PC-9 (cell line): ENCODE measurements at regions not wholly inside any gene's neighbourhood (a gene's known extent, or its start where the extent isn't known, plus 50 kb on each side); places are given as distances from the start of the nearest gene placed in this dataset.
A peak's percentile ranks its signal among the peaks of the same experiment; 100 is the strongest.

Experiments used
- BruUV-seq: library from RNA; stranded (reverse); fragments of 400-500 nt; replicated peaks from 2 replicates; lab custom pipeline; 2021; lab: Mats Ljungman, UMichigan
- CTCF ChIA-PET: fragments of 300-600 bp; sonication (Branson Sonifier 250); formaldehyde crosslinking; loops from one replicate; lab custom pipeline; 2022; ENCODE audit warnings: antibody characterized with exemption; lab: Charles Lee
- POLR2A ChIA-PET: fragments of 300-600 bp; sonication (Branson Sonifier 250); formaldehyde crosslinking; loops from one replicate; lab custom pipeline; 2022; ENCODE audit warnings: antibody characterized with exemption; ENCODE audit not compliant: unreplicated experiment; lab: Charles Lee
- DNase-seq, 2 experiments: peaks; one replicate each; pipeline versions ENCODE4 v3.0.0 to v3.0.0-alpha.2; 2015 to 2022; ENCODE audit warnings: mixed read lengths in 1 of 2
- H2AFZ ChIP-seq: fragments of 200-600 bp; sonication (generic); 2 replicates; pipeline ENCODE4 v1.8.1; 2017; ENCODE audit warnings: antibody characterized with exemption
- H3F3A ChIP-seq: fragments of 200-600 bp; sonication (generic); 2 replicates; pipeline ENCODE4 v1.8.1; 2017; ENCODE audit warnings: antibody characterized with exemption, mild to moderate bottlenecking, low read depth; ENCODE audit not compliant: insufficient read depth
- H3K27ac ChIP-seq: fragments of 200-600 bp; sonication (generic); 2 replicates; pipeline ENCODE4 v1.6.1; 2016; ENCODE audit warnings: mixed run types
- H3K27me3 ChIP-seq: fragments of 200-600 bp; sonication (generic); 2 replicates; pipeline ENCODE4 v1.6.1; 2016; ENCODE audit warnings: low read depth, mixed run types; ENCODE audit not compliant: insufficient read depth
- H3K36me3 ChIP-seq: fragments of 200-600 bp; sonication (generic); 2 replicates; pipeline ENCODE4 v1.6.1; 2016; ENCODE audit warnings: low read depth, mixed run types
- H3K4me1 ChIP-seq: fragments of 200-600 bp; sonication (generic); replicated peaks from 2 replicates; pipeline ENCODE4 v1.6.1; 2016; ENCODE audit warnings: mixed run types; ENCODE audit not compliant: insufficient read depth
- H3K4me2 ChIP-seq: fragments of 200-600 bp; sonication (generic); 2 replicates; pipeline ENCODE4 v1.6.1; 2017; ENCODE audit warnings: mixed run types
- H3K4me3 ChIP-seq: fragments of 200-600 bp; sonication (generic); 2 replicates; pipeline ENCODE4 v1.6.1; 2016; ENCODE audit warnings: mixed run types
- H3K79me2 ChIP-seq: fragments of 200-600 bp; sonication (generic); 2 replicates; pipeline ENCODE4 v1.6.1; 2017; ENCODE audit warnings: low read depth, mixed run types
- H3K9me2 ChIP-seq: fragments of 200-600 bp; sonication (generic); 2 replicates; pipeline ENCODE4 v1.8.1; 2017; ENCODE audit warnings: mild to moderate bottlenecking; ENCODE audit not compliant: insufficient read depth
- H3K9me3 ChIP-seq: fragments of 200-600 bp; sonication (generic); 2 replicates; pipeline ENCODE4 v1.8.1; 2016; ENCODE audit warnings: low read depth; ENCODE audit not compliant: insufficient read depth
- H4K20me1 ChIP-seq: fragments of 200-600 bp; sonication (generic); 2 replicates; pipeline ENCODE4 v1.8.1; 2017; ENCODE audit not compliant: insufficient read depth
- CTCF ChIP-seq: fragments of 200-600 bp; sonication (generic); conservative IDR thresholded peaks from 2 replicates; pipeline ENCODE4 v1.6.1; 2017; ENCODE audit warnings: mixed run types, antibody characterized with exemption, mild to moderate bottlenecking, moderate library complexity
- EZH2 ChIP-seq: fragments of 200-600 bp; sonication (generic); IDR thresholded peaks from 2 replicates; pipeline ENCODE4 v1.8.0; 2017; ENCODE audit warnings: antibody characterized with exemption, low read depth
- intact Hi-C: fragments of 100-400 bp; cut with micrococcal nuclease; formaldehyde crosslinking; loops from one replicate; pipeline ENCODE4 v1.10.0; 2022; ENCODE audit not compliant: unreplicated experiment

- TF ChIP-seq CTCF (no peak), EZH2 (no peak)
- no peak overlapping the region for H2AFZ ChIP-seq
- CTCF ChIA-PET, result no interaction called here
- H3K9me2 ChIP-seq, result no peaks in the 10 kb centered on the region
- peak in 1 of 2 experiments; percentile 56 for DNase-seq
- H3K27ac ChIP-seq, result peak overlapping the region; percentile 43
- no peaks in the 10 kb centered on the region for H3K27me3 ChIP-seq
- H3K9me3 ChIP-seq, result no peaks in the 10 kb centered on the region
- peak overlapping the region; percentile 23 for H3K4me2 ChIP-seq
- intact Hi-C loops, result no loop called here
- H4K20me1 ChIP-seq, result no peaks in the 10 kb centered on the region
- H3K4me1 ChIP-seq, result peaks cover 9% of the 10 kb centered on the region; the same call in 1 of the 2 replicates
- H3K4me3 ChIP-seq, result no peak overlapping the region
- no peaks in the 10 kb centered on the region for H3K36me3 ChIP-seq
- no peaks in the 10 kb centered on the region for H3K79me2 ChIP-seq
- no TSS peak for BruUV-seq
- H3F3A ChIP-seq, result no peaks in the 10 kb centered on the region
- POLR2A ChIA-PET, result no interaction called here
Measured at GRCh38 chr11:80958361-80958760, 1517.5 kb upstream of the TENM4 start.

- ChIA-PET POLR2A (no interaction called here), CTCF (no interaction called here)
Measured at GRCh38 chr11:80955588-80955987, 1514.8 kb upstream of the TENM4 start.

GRCh38 chr11:80948781-80949180 is 1508.0 kb upstream of the TENM4 start:
- Histone ChIP-seq H3K27me3 (no peaks in the 10 kb centered on the region), H3K79me2 (no peaks in the 10 kb centered on the region), H3K9me2 (no peaks in the 10 kb centered on the region), H2AFZ (no peak overlapping the region), H3K9me3 (no peaks in the 10 kb centered on the region), H3F3A (no peaks in the 10 kb centered on the region), H3K27ac (no peak overlapping the region), H3K4me3 (no peak overlapping the region), H4K20me1 (no peaks in the 10 kb centered on the region), H3K4me1 (no peaks in the 10 kb centered on the region), H3K4me2 (no peak overlapping the region), H3K36me3 (no peaks in the 10 kb centered on the region)
- TF ChIP-seq CTCF, result no peak
- TF ChIP-seq EZH2, result no peak
- intact Hi-C loops, result no loop called here
- DNase-seq, result no peak
- no TSS peak for BruUV-seq
- ChIA-PET CTCF (no interaction called here), POLR2A (interaction anchor here (0.7 kb wide), 1 partner anchor 56 kb away, joined by 8 read pairs; no protein-coding TSS in a partner anchor)

More at GRCh38 chr11:80955588-80955987, 1514.8 kb upstream of the TENM4 start:
- no TSS peak for BruUV-seq
- Histone ChIP-seq H2AFZ (no peak overlapping the region), H4K20me1 (no peaks in the 10 kb centered on the region), H3K36me3 (no peaks in the 10 kb centered on the region), H3K4me3 (no peak overlapping the region), H3K27ac (no peak overlapping the region), H3K4me2 (no peak overlapping the region), H3K4me1 (peaks cover 9% of the 10 kb centered on the region; the same call in 1 of the 2 replicates), H3F3A (no peaks in the 10 kb centered on the region), H3K9me3 (no peaks in the 10 kb centered on the region), H3K9me2 (no peaks in the 10 kb centered on the region), H3K79me2 (no peaks in the 10 kb centered on the region), H3K27me3 (no peaks in the 10 kb centered on the region)
- intact Hi-C loops, result no loop called here
- no peak for TF ChIP-seq EZH2
- no peak for TF ChIP-seq CTCF
- no peak for DNase-seq
